NCI-H526 treated with DMSO at 0.1 percent for 48 hours (cell line): ENCODE measurements at regions not wholly inside any gene's neighbourhood (a gene's known extent, or its start where the extent isn't known, plus 50 kb on each side); places are given as distances from the start of the nearest gene placed in this dataset.

Experiments used
- DNase-seq: peaks from one replicate; lab custom pipeline; 2025; lab: John Stamatoyannopoulos, UW

DNA sequence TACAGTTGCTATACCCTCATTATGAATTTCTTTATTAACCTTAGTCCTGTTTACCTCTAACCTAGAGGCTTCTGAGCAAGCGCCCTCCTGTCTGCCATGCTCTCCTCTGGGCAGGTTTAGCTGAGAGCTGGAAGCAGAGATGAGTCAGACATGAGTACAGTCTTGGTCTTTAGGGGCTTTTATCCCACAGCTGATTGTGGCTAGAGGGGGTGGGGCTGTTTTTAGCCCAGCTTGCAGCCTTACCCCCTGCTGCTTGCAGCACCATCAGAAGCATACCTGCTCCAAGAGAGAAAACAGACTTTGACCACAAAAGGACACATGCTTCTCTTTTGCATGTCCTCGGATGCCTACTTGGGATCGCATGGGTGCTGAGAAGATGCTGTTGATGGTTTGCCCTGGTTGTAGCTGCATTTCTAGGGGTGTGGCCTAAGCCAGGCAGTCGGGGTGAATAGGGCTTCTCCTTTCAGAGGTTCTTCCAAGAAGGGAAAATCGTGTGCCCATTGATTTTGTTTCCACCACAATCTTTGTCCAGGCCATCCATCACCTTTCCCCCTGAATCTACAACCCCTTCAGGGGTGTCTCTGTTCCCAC, 115.0 kb upstream of the LGALSL start:
- DNase-seq, result no peak

DNA sequence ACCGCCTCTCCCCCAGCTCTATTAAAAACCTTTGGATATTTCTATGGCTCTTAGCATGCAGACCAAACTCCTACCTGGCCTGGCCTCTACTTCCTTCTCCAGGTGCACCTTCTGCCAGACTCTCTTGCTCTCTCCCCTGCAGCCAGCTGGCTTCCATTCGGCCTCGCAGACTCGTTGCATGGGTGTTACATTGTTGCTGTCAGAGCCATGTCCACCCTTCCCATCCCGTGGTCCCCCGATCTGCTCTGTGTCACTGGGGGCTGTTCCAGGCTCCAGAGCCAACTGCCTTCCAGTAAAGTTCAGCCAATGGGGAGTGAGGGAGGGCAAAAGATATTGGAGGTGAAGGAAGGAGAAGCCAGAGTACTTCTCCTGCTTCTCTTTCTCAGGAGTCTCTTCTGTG, 112.5 kb upstream of the LGALSL start:
- DNase-seq, result no peak

DNA sequence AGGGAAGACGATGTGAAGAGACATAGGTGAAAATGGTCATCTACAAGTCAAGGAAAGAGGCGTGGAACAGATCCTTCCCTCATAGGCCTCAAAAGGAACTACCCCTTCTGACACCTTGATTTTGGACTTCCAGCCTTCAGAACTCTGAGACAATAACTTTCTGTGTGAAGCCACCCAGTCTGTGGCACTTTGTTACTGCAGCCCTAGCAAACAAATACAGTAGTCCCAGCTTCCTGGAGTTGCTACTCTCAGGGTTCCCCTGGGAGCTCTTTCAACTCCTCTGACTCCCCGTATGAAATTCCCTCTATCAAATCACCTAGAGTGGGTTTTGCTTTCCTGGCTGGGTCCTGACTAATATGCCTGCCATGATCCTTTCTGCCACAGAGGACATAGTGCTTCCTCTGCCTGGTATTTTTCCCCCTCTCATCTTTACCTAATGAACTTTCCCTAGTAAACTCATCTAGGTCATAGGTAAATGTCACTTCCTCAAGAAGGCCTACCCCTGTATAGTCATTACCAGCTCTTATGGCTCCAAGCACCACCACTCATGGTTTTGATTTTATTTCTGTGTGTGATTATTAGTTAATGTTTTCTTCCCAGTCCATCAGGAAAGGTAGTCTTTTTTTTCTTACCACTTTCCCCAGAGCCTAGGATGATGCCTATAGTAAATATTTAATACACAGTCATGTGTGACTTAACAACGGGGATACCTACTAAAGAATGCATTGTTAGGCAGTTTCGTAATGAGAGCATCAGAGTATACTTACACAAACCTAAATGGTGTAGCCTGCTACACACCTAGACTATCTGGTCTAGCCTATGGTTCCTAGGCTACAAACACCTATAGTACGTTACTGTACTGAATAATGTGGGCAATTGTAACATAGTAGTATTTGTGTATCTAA, 111.5 kb upstream of the LGALSL start:
- DNase-seq, result no peak

DNA sequence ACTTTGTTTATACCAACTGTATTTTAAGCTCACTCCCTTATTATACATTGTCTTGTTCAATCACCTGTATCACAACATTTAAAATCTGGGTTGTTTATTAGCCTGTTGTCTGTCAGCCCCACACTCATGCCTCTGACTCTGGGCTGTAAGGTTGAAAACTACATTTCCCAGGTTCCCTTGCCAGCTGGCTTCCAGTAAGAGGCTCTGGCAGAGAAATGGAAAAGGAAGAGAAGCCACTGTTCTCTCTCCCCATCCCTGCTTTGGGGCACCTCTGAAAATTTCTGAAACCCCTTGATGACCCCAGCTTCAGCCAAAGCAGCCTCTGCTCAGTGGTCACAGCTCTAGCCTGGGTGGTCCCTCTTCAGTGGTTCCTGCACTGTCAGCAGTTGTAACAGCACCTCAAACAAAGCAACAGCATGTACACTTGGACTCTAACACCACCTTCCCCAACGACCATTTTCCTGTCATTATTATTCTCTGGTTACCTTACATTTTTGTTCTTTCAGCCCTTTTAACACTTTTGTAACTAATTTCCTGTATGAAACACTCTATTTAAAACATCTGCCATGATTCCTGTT, 108.9 kb upstream of the LGALSL start:
- no peak for DNase-seq

GRCh38 chr2:64345998-64346397, 108.0 kb upstream of the LGALSL start:
- no peak for DNase-seq

DNA sequence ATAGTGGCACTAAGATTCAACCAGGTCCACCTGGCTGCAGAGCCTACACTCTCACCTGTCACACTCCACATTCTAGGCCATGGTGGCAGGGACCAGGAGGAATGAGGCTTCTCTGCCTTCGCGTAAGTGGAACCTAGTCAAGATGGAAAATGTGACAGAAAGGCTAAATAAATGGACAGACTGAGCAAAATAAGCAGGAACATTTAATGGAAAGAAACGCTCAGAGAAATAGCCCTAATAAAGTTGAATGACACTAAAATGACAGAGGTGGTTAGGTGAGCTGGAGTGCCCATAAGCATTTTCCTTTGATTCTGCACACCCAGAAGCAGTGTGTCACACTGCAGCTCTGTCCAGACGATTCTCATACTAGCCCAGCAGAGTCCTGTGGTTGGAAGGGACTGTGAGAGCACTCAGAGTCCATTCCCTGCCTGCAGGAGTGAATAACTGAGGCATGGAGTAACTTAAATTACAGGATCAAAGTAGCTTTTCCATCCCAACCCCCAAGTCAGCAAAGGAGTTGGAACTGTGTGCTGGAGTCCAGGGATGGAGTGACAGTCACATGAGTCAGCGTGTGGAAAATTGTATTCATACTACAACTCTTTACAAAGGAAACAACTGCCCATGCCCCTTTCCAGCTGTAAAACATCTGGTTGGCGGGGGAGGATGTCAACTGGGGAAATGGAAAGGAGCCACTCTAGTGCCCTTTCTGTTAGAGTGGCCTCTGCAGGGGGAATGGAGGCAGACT, 105.4 kb upstream of the LGALSL start:
- DNase-seq, result no peak

- no peak for DNase-seq
Measured at GRCh38 chr2:64349131-64349530, 104.8 kb upstream of the LGALSL start.

- no peak for DNase-seq
Measured at GRCh38 chr2:64350996-64351395, 103.0 kb upstream of the LGALSL start.

GRCh38 chr2:64352292-64352691, 101.7 kb upstream of the LGALSL start:
- no peak for DNase-seq

- DNase-seq, result no peak
Measured at GRCh38 chr2:64354857-64355680, 98.9 kb upstream of the LGALSL start.

GRCh38 chr2:64356906-64357305, 97.1 kb upstream of the LGALSL start:
- DNase-seq, result no peak

DNA sequence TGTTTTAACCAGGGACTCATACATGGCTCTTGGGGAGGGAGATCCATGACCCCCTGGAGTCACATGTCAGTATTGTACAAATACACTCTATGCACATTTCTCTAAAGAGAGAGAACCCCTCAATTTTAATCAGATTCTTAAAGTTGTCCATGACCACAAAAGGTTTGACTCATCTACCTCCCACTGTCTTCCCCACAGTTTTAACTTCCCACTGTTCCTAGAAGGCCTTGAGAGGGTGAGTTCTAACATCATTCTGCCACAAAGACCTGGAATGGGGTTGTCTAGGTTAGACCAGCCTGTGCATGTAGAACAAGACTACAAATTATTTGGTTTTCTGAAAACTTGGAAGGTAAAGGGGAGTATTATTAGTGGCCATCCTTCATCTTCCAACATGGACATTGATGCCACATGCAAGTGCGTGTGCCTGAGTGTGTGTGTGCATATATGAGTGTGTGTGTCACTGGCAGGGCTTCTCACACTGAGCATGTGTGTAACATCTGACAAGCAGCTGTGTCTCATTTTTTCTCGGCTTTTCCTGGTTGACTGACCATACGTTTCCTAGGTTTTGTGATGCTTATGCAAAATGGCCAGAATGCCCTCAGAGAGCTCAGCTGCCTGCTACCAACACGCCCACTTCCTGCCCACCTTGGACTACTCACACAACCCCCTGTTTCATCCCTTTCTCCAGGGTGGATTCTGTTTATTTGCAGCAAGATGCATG, 94.6 kb upstream of the LGALSL start:
- no peak for DNase-seq

DNA sequence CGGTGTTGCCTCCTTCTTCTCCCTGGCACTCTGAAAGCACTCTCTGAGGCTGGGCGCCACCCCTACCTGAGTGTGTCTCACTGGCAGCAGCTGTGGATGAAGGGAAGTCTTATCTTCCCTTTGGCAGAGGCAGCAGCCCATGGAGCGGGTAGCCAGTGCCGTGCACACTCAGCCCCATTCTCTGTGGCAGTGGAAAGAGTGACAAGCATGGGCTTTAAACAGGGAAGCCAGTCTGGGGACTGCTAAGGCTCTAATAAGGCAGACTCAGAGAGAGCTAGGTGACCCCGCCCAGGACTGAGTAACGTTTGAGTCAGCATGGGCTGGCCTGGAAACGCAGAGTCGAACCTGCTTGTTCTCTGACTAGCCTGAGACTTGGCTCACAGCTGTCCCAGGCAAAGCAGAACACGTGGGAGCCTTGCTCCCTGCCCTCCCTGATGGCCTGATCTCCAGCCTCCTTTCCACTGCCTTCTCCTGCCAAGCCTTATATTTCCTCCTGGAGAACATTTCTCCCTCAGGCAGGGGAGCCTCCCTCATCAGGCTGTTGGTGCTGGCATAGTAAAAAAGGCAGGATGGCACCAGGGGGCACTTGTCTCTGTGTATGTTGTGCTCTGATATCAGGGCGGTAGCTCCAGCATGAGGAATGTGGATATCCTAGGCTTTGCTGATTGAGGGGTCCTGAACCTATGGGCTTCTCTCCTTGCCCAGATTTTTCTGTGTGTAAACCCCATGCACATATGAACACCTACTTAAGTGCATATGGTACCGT, 93.9 kb upstream of the LGALSL start:
- no peak for DNase-seq

DNA sequence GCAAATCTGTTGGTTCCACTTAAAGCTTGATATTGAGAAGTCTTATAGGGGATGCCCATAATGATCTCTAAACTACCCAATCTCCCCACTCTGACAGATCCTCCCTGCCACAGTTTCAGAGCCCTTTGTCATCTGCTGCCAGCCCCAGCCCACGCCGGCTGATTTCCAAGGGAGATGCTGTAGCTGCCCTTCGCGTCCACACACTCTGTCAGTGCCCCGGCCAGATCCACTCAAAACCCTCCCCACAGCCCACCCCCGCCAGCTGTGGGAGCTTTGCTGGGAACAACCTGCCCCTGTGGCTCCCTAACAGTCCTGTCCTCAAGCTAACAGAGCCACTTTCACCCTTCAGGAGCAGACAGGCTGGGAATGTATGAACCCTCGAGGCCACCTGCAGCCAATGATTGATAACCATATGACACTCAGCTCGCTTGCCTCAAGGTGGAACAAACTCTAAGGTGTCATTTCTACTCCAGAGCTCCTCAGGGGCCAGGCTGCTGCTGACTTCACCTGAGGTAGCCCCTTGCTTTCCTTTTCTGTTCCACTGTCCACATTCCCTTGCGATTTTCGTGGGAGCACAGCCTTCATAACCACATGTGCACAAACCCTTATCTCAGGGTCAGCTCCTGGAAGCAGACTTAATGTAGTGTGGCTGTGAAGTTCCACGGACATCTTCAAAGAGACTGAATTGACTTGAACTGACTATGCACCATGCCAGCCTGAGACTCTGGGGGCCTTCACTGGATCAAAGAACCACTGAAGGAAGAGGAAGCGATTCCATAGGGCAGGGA, 92.6 kb upstream of the LGALSL start:
- no peak for DNase-seq

DNA sequence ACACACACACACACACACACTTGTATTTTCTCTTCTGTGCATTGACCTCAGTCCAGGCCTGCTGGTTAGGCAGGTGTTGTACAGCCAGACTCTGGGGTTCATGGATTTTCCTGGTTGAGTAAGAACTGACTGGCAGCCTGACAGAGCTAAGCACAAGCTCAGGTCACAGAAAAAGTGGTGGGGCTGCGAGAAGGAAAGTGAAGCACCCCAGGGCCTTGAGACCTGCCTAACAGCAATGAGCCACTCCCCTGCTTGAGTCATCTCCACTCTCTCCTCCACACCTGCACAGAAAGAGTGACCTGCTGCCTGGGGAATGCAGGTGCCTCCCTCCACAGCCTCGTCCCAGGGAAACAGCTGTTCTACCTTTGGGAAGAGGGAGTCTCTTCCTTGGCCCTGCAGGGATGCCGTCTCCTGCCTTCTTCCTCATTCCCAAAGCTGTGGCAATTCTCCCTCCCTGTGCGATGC, 91.4 kb upstream of the LGALSL start:
- no peak for DNase-seq

DNA sequence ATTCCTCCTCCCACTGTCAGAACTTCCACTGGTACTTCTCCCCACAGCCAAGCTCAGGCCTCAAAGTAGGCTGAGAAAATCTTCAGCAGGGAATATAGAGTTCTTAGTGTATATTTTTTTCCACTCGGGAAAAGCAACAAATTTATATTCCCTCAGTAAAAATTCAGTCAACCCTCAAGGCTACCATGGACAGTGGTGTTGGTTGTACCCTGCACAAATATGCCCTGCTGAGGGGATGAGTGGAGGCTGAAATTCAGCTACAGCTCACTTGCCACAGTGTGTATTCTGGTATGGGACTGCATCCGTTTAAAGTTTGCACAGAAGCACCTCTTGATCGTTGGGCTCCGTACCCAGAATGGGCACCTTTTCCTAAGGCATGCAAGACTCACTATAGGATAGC, 90.8 kb upstream of the LGALSL start:
- DNase-seq, result no peak

DNA sequence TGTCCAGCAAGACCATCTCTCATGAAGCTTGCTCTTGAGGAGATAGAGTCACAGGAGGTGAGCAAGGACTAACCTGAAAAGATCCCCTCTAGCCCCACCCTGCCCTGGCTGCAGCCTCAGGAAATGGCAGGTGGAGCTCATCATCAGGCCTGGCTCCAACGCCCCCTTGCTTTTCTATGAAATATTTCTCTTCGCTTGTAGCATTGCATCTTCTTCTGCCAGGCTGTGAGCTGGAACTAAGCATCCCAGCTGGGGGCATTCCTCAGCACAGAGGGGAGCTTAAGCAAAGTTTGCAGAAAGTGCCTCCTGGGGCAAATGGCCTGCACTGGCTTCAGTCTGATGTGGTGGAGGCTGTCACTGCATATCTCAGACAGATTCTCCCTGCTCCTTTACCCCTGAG, 90.1 kb upstream of the LGALSL start:
- no peak for DNase-seq

DNA sequence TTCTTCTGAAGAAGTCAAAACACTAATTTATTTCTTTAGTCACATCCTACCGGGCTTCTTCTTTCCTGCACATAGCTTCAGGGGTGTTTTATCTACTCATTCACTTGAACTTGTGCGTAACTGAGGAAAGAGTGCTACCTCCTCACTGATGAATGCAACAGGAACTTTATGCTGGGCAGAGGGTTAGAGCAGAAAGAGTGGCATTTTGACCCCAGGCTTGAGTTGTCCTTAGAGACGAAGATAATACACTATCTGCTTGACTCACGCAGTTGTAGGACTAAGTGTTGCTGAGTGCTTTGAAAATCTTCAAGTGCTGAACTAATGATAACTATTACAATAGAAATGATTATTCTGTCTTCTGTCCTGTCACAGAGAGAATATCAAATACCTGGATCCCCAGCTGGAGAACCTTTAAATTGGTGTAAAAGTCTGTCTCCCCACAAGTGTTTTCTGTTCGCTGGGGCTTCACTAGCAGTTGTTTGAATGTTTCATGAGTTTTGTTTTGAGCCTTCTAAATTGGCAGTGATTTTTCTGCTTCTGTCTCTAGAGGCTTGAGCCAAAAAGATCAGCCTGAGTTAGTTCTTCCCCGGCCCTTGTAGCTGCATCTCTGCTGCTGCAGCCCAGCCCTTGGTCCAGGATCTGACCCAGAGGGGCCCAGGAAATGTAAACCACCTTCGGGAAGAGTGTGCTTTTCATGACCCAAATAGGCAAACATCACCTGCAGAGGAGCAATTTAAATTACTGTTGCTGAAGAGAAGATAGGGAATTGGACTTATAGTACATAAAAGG, 86.3 kb upstream of the LGALSL start:
- DNase-seq, result no peak

DNA sequence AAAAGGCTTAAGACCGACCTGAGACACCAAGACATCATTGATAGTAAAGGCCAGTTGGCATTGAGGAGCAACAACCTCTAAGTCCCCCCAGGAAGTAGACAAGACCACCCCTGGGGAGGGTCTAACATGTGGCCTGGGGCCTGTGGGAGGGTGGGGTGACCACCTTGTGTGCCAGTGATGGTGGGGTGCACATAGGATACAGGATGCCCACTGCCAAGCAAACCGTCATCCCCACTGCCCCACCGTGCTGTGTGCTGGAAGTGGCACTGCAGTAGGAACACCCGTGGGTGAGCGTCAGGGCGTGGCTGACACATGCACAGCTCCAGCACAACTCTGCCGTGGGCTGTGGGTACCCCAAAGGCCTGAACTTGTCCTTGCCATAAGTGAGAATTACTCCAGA, 84.3 kb upstream of the LGALSL start:
- no peak for DNase-seq
